Superior temporal gyrus (tissue), 1 donor: ENCODE measurements at regions not wholly inside any gene's neighbourhood (a gene's known extent, or its start where the extent isn't known, plus 50 kb on each side); places are given as distances from the start of the nearest gene placed in this dataset.

ENCODE experiments used
- DNase-seq: peaks from one replicate; pipeline ENCODE4 v3.0.0-alpha.2; 2016; ENCODE audit errors: extremely low spot score

- no peak for DNase-seq
These were observed 427.4 kb downstream of the AACS start for GRCh38 chr12:125492354-125493270.

GRCh38 chr12:125493704-125494308 lies 428.6 kb downstream of the AACS start:
- no peak for DNase-seq

GRCh38 chr12:125503128-125503527 lies 437.9 kb downstream of the AACS start:
- no peak for DNase-seq

GRCh38 chr12:125509195-125509594 lies 444.0 kb downstream of the AACS start:
- no peak for DNase-seq

GRCh38 chr12:125512541-125513298 lies 447.5 kb downstream of the AACS start:
- DNase-seq, result no peak

- no peak for DNase-seq
These were observed 450.7 kb downstream of the AACS start for GRCh38 chr12:125515887-125516286.

- no peak for DNase-seq
These were observed 452.8 kb downstream of the AACS start for GRCh38 chr12:125518074-125518473.

GRCh38 chr12:125519026-125519651 lies 453.9 kb downstream of the AACS start:
- DNase-seq, result no peak

GRCh38 chr12:125525879-125526278 lies 460.6 kb downstream of the AACS start:
- no peak for DNase-seq

- DNase-seq, result peak; percentile 96
These were observed 463.0 kb downstream of the AACS start for GRCh38 chr12:125528281-125528680.

GRCh38 chr12:125530201-125530600 lies 465.0 kb downstream of the AACS start:
- peak; percentile 26 for DNase-seq

GRCh38 chr12:125530876-125531275 lies 465.6 kb downstream of the AACS start:
- DNase-seq, result peak; percentile 52

GRCh38 chr12:125531574-125531973 lies 466.3 kb downstream of the AACS start:
- peak; percentile 18 for DNase-seq

- peak; percentile 81 for DNase-seq
These were observed 468.3 kb downstream of the AACS start for GRCh38 chr12:125533434-125534029.

- peak; percentile 46 for DNase-seq
These were observed 473.4 kb downstream of the AACS start for GRCh38 chr12:125538401-125539199.

- DNase-seq, result no peak
These were observed 475.5 kb downstream of the AACS start for GRCh38 chr12:125540580-125541204.

GRCh38 chr12:125544960-125545359 lies 479.7 kb downstream of the AACS start:
- DNase-seq, result no peak

GRCh38 chr12:125549171-125549570 lies 483.9 kb downstream of the AACS start:
- no peak for DNase-seq

GRCh38 chr12:125549836-125550235 lies 484.6 kb downstream of the AACS start:
- DNase-seq, result no peak

- DNase-seq, result no peak
These were observed 487.1 kb downstream of the AACS start for GRCh38 chr12:125552295-125552694.
